Spleen (tissue), 11 donors: ENCODE measurements at regions not wholly inside any gene's neighbourhood (a gene's known extent, or its start where the extent isn't known, plus 50 kb on each side); places are given as distances from the start of the nearest gene placed in this dataset.

Source experiments
- DNase-seq: peaks from one replicate; pipeline ENCODE4 v3.0.0-alpha.2; 2020
- H3K27ac ChIP-seq, 8 donors: fragments of 200-600 bp; sonication (generic) in 7 of 8; 1 replicate in 4 of 8; 2 replicates in 4 of 8; pipeline versions ENCODE4 v1.5.0 to v1.8.0; 2016 to 2021; ENCODE audit warnings: inconsistent platforms in 4 of 8, mild to moderate bottlenecking in 4 of 8, moderate library complexity in 1 of 8
- H3K27me3 ChIP-seq, 7 donors: fragments of 200-600 bp; sonication (generic) in 6 of 7; replicated peaks in 1 of 7; 1 replicate in 4 of 7; 2 replicates in 3 of 7; pipeline versions ENCODE4 v1.5.0 to v1.8.0; 2016 to 2021; ENCODE audit warnings: inconsistent platforms in 3 of 7, mild to moderate bottlenecking in 1 of 7
- H3K36me3 ChIP-seq, 6 donors: fragments of 200-600 bp; sonication (generic) in 5 of 6; 1 replicate in 4 of 6; 2 replicates in 2 of 6; pipeline versions ENCODE4 v1.5.0 to v1.8.0; 2016 to 2021; ENCODE audit warnings: inconsistent platforms in 2 of 6
- H3K4me1 ChIP-seq, 6 donors: fragments of 200-600 bp; sonication (generic) in 5 of 6; 1 replicate in 3 of 6; 2 replicates in 3 of 6; pipeline versions ENCODE4 v1.5.0 to v1.8.0; 2016 to 2021; ENCODE audit warnings: inconsistent platforms in 3 of 6
- H3K4me3 ChIP-seq, 8 donors: fragments of 200-600 bp; sonication (generic) in 7 of 8; 1 replicate in 4 of 8; 2 replicates in 4 of 8; pipeline versions ENCODE4 v1.5.0 to v1.8.0; 2016 to 2021; ENCODE audit warnings: inconsistent platforms in 4 of 8, mild to moderate bottlenecking in 4 of 8, moderate library complexity in 2 of 8
- H3K9me3 ChIP-seq, 8 donors: fragments of 200-600 bp; sonication (generic) in 7 of 8; 1 replicate in 4 of 8; 2 replicates in 4 of 8; pipeline versions ENCODE4 v1.5.0 to v1.8.0; 2016 to 2021; ENCODE audit warnings: inconsistent platforms in 4 of 8
- POLR2A ChIP-seq, 3 donors: fragments of 450-650 bp; IDR thresholded peaks; one replicate each; pipeline ENCODE4 v1.5.1; 2017; ENCODE audit warnings: antibody characterized with exemption in 3 of 3, mild to moderate bottlenecking in 1 of 3
- POLR2AphosphoS5 ChIP-seq, 3 donors: sonication (generic); formaldehyde crosslinking; IDR thresholded peaks; one replicate each; pipeline ENCODE4 v1.5.1; 2017; ENCODE audit warnings: antibody characterized with exemption in 3 of 3
- WGBS, 5 donors: extraction: QIAGEN DNeasy Blood & Tissue Kit in 3 of 5; methylation state at CpG; one replicate each; pipeline versions ENCODE4 v1.1.5 to v1.1.7; 2013 to 2018; 5-methylcytosine and 5-hydroxymethylcytosine counted together
- intact Hi-C: fragments of 100-400 bp; cut with DNase I; formaldehyde crosslinking; loops from one replicate; pipeline ENCODE4 v1.15.0; 2023; ENCODE audit warnings: low total_unique reads
- TF ChIP-seq, protein P1 (sequence below), 11 experiments: fragments of 200-600 bp in 7 of 11; fragments of 450-650 bp in 4 of 11; sonication (generic) in 4 of 11; IDR thresholded peaks in 8 of 11; conservative IDR thresholded peaks in 3 of 11; 1 replicate in 7 of 11; 2 replicates in 4 of 11; pipeline versions ENCODE4 v1.4.0 to v1.8.0; 2016 to 2021; ENCODE audit warnings: antibody characterized with exemption in 11 of 11, inconsistent platforms in 4 of 11, mild to moderate bottlenecking in 1 of 11
- donor health status: healthy with polysubstance abuse.
- donor health status: DM: no; HTN: no; CAD: no; lungs with moderate emphysema.
- donor health status: DM: no; HTN: no; CAD: no.
- donor health status: Bipolar disorder and iron deficiency.
- donor health status: healthy.
- donor health status: DM: no; HTN: no; CAD: no.
- donor health status: DM: yes; HTN: yes; CAD: no.

DNA sequence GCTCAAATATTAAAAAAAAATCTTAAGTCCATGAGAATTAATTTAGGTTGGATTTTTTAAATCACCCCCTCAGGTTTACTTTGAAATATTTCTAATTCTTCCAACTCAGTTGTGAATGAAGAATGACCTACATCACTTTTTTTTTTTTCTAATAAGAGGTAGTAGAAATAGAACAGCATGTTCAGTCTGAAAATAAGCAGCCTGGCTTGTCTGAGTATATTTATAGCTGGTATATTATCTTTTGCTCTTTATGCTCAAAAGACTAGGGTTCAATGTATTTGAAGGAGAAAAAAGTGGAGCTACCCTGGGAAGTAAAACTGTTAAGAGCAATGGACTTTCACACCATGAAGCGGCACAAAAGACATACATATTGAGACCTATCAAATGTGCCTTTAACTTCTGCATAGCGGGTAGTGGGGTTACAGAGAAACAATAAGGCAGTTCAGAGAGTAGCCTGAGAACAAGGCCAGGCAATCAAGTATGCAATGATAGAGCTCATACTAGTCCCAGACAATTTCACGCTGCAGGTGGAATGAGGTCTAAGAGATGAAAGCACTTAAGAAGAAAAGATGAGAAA, 175.4 kb upstream of the CDH12 start:
- H3K4me1 ChIP-seq = no peaks in the 10 kb centered on the region
- no peak overlapping the region for H3K4me3 ChIP-seq
- H3K27me3 ChIP-seq = no peaks in the 10 kb centered on the region
- no peaks in the 10 kb centered on the region for H3K36me3 ChIP-seq
- H3K27ac ChIP-seq = no peak overlapping the region
- peaks cover 0 to 7% (median 0%) of the 10 kb centered on the region in 8 donors for H3K9me3 ChIP-seq
- DNase-seq = no peak
- intact Hi-C loops = no loop called here
- WGBS, 5 donors = 86 to 95% (median 90%) methylated on average over 3 of the region's 3 CpGs
- TF ChIP-seq, protein P1, sequence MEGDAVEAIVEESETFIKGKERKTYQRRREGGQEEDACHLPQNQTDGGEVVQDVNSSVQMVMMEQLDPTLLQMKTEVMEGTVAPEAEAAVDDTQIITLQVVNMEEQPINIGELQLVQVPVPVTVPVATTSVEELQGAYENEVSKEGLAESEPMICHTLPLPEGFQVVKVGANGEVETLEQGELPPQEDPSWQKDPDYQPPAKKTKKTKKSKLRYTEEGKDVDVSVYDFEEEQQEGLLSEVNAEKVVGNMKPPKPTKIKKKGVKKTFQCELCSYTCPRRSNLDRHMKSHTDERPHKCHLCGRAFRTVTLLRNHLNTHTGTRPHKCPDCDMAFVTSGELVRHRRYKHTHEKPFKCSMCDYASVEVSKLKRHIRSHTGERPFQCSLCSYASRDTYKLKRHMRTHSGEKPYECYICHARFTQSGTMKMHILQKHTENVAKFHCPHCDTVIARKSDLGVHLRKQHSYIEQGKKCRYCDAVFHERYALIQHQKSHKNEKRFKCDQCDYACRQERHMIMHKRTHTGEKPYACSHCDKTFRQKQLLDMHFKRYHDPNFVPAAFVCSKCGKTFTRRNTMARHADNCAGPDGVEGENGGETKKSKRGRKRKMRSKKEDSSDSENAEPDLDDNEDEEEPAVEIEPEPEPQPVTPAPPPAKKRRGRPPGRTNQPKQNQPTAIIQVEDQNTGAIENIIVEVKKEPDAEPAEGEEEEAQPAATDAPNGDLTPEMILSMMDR (IDR thresholded peaks at IDR 0.05 in 8 of 11, conservative IDR thresholded peaks at IDR 0.05 in 3 of 11) = no peak
- TF ChIP-seq POLR2AphosphoS5 (IDR thresholded peaks at IDR 0.05) = no peak
- TF ChIP-seq POLR2A (IDR thresholded peaks at IDR 0.05) = no peak

DNA sequence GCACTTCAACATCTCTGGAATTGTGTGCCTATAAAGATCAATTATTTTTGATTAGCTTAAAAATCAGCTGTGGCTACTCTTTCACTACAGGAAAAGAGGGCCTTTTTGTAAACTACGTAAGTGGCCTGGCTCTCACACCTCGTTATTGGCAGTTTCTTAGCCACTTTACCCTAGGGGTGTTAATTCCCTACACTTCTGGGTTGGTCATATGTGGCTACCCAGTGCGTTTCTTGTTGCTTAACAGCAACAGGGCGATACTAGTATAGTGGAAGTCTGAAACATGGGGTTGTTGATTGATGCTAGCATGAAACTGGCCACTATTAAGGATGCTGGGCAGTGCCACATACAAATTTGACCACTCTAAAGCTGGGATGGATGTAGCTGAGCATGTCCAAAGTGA, 174.7 kb upstream of the CDH12 start:
- 68 to 78% (median 72%) methylated on average over 4 of the region's 4 CpGs for WGBS, 5 donors
- intact Hi-C loops = no loop called here

DNA sequence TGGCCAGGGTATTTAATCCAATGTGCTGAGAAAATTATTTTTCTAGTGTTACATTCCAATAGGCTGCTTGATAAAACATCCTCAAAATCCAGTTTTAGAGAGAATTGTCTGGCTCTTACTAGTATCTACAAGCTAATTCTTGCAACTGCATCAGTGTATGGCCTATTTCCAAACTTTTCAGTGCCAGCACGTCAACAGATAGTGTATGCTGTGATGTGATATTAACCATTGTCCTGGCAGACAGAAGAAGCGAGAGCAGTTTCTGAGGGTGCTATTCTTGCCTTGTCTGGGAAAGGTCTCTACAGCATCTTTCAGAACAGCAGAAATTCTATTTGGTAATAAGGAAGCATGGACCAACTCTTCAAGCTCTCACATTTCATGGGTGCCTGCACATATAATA, 174.2 kb upstream of the CDH12 start:
- Histone ChIP-seq H3K9me3 (no peaks in the 10 kb centered on the region), H3K4me3 (no peak overlapping the region), H3K27me3 (no peaks in the 10 kb centered on the region), H3K36me3 (no peaks in the 10 kb centered on the region), H3K27ac (no peak overlapping the region), H3K4me1 (no peaks in the 10 kb centered on the region)
- TF ChIP-seq, protein P1 (IDR thresholded peaks at IDR 0.05 in 8 of 11, conservative IDR thresholded peaks at IDR 0.05 in 3 of 11) = no peak
- TF ChIP-seq POLR2AphosphoS5 (IDR thresholded peaks at IDR 0.05) = no peak
- 76 to 93% (median 78%) methylated on average over 2 of the region's 2 CpGs for WGBS, 5 donors
- no peak for DNase-seq
- intact Hi-C loops = no loop called here

More for the DNA sequence above, 174.7 kb upstream of the CDH12 start:
- H3K4me1 ChIP-seq = no peaks in the 10 kb centered on the region
- H3K4me3 ChIP-seq = no peak overlapping the region
- no peaks in the 10 kb centered on the region for H3K9me3 ChIP-seq
- no peak for TF ChIP-seq POLR2AphosphoS5 (IDR thresholded peaks at IDR 0.05)
- TF ChIP-seq, protein P1 (IDR thresholded peaks at IDR 0.05 in 8 of 11, conservative IDR thresholded peaks at IDR 0.05 in 3 of 11) = no peak
- TF ChIP-seq POLR2A (IDR thresholded peaks at IDR 0.05) = no peak
- no peaks in the 10 kb centered on the region for H3K27me3 ChIP-seq
- DNase-seq = no peak
- H3K27ac ChIP-seq = no peak overlapping the region
- no peaks in the 10 kb centered on the region for H3K36me3 ChIP-seq

DNA sequence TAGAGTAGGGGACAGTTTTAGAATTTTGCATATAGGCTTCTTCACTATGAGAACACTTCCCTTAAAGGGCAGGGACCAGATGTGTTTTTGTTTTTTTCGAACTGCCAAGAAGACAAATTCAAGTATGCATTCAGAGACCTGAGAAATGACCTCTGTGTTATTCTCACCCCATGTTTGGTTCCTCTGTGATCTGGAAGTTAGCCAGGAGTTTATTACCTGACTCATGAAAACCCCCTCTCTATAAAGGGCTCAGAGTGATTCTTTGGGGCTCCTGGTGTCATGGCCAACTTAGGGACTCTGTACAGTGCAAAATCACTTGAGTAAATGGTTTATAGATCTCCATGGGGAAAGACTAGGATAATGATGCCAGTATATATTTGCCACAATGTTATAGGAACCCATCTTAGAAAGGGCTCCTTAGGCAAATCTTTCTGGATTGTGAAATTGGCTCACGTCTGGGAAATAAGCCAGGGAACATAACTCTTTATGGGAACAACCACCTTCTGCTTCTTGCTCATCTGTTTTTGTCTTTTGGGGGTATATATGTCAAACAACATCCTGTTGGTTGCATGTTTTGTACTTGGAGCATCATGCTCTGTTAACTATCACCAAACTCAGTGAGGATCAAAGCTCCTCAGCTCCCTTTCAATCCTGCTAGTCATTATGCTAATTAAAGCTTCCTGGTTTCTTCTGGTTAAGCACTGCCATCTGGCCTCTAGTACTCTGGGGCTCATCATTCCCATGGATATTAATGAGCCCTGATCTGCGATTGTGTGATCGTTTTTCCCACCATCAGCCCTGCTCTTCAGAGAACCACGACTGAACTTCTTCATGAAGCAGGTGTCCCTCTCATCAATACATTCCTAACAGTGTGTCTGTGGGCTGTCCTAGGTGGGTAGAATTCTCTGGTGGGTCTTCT, 173.4 kb upstream of the CDH12 start:
- no peaks in the 10 kb centered on the region for H3K27me3 ChIP-seq
- 71 to 82% (median 76%) methylated on average over 5 of the region's 5 CpGs for whole genome bisulfite sequencing, 5 donors
- no peak for DNase-seq

More for the DNA sequence above, 173.4 kb upstream of the CDH12 start:
- no peaks in the 10 kb centered on the region for H3K9me3 ChIP-seq
- no peaks in the 10 kb centered on the region for H3K36me3 ChIP-seq
- no peak overlapping the region for H3K4me3 ChIP-seq
- TF ChIP-seq POLR2AphosphoS5 (IDR thresholded peaks at IDR 0.05) = no peak
- no peak for TF ChIP-seq POLR2A (IDR thresholded peaks at IDR 0.05)
- TF ChIP-seq, protein P1 (IDR thresholded peaks at IDR 0.05 in 8 of 11, conservative IDR thresholded peaks at IDR 0.05 in 3 of 11) = no peak
- intact Hi-C loops = no loop called here
- H3K4me1 ChIP-seq = no peaks in the 10 kb centered on the region
- no peak overlapping the region for H3K27ac ChIP-seq
